OCI-LY3 (cell line): ENCODE measurements at regions not wholly inside any gene's neighbourhood (a gene's known extent, or its start where the extent isn't known, plus 50 kb on each side); places are given as distances from the start of the nearest gene placed in this dataset.
"Not testable (repeated sequence)": the region's sequence is repeated elsewhere in the genome, so short reads cannot be mapped to it uniquely, and the experiment has no call there.

Experiments
- CTCF ChIP-seq: fragments of 200-600, 300-600 bp; sonication (generic); IDR thresholded peaks from 2 replicates; pipeline ENCODE4 v1.5.1; 2014; ENCODE audit warnings: antibody characterized with exemption, low read length, low read depth
- EZH2phosphoT487 ChIP-seq: fragments of 200-600 bp; shearing (Covaris generic); IDR thresholded peaks from 2 replicates; pipeline ENCODE4 v1.6.1; 2018; ENCODE audit warnings: antibody characterized with exemption, mixed run types, low read depth

GRCh38 chr7:8351654-8352053, 81.8 kb upstream of the NXPH1 start:
- not testable (repeated sequence) for TF ChIP-seq CTCF, EZH2phosphoT487
